HG03139 (cell line): ENCODE measurements at regions not wholly inside any gene's neighbourhood (a gene's known extent, or its start where the extent isn't known, plus 50 kb on each side); places are given as distances from the start of the nearest gene placed in this dataset.
"Not testable (repeated sequence)": the region's sequence is repeated elsewhere in the genome, so short reads cannot be mapped to it uniquely, and the experiment has no call there.

ENCODE experiments used
- ATAC-seq: cut with Tn5 transposase; IDR thresholded peaks from one replicate; pipeline ENCODE4 v1.9.1; 2021; ENCODE audit not compliant: unreplicated experiment

DNA sequence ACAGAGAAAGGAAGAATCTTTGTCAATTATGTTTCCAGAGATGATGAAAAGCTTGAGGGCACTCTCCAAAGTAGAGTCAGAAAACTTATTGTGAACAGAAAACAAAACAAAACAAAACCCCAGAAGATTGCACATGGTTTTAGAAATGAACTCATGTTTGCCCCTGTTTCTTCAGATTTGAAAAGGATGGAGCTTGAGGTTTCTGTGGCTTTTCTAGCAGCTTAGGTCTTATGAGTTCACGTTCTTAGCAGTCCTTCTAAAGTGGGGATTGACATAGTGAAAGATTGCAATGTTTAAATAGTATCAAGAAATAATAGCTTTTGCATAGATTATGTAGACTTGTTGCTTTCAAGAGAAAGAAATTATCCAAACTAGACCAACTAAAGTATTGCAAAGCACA, 421.8 kb downstream of the GBA3 start:
- ATAC-seq: no peak

DNA sequence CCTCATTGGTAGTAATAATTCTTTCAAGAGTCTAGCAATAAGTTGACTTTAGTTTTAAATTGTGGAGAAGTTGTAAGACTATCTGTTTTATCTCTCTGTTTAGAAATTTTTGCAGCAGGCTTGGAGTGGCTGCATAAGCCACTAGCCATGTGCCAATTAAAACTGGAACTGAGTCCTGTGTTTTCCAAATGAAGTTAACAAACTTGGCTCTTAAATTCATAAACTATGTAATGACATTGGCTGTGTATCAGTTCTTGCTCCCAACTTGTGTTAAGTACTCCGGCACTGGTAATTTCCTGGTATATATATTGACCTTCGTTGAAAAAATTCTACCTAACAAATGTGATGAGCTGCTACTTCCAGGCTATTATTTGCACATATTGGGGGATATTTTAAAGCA, 420.4 kb downstream of the GBA3 start:
- no peak for ATAC-seq

DNA sequence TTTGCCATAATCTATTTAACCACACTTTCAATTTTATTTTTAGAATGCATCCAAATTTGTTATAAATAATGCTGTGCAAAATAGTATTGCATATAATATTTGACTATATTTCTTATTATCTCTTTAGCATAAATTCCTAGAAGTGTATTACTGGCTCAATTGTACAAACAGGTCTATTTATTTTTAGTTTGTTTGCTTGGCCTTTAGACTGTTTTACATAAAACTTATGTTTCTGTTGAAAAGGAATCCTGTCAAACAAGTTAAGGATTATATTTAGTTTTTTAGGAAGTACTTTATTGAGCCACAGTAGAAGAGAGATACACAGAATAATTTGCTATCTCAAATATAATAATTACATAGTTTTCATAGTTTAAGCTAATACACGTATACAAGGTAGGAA, 413.8 kb downstream of the GBA3 start:
- no peak for ATAC-seq

DNA sequence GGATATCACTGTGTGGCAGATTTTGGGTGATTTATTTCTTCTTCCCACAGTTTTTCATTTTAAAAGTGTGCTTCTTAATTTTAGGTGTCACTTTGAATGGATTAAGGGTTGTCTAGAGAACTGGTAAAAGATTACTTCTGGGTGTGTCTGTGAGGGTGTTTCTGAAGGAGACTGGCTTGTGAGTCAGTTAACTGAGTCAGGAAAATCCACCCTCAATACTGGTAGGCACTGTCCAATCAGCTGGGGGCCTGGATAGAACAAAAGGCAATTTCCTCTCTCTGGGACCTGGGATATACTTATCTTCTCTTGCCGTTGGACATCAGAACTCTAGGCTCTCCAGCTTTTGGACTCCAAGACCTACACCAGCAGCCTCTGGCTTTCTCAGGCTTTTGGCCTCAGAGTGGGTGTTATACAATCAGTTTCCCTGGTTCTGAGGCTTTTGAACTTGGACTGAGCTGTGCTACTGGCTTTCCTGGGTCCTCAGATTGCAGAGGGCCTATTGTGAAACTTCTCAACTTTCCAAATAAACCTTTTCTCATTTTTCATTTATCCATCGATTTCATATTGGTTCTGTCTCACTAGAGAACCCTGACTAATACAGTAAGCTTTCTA, 413.1 kb downstream of the GBA3 start:
- ATAC-seq: no peak

DNA sequence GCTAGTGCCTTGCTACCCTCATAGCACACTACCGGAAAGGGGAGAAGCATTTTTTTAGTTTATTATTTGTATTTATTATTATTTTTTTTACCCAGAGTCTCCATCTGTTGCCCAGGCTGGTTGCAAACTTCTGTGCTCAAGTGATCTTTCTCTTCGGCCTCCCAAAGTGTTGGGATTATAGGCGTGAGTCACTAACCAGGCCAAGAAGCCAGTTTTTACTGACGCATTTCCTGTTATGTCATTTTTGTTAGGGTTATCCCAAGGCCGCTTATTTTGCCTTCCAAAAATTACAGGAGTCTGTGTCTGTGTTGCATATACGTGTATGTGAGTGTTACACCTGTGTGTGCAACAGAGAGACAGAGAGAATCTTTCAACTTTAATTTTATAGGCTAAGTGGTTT, 404.5 kb downstream of the GBA3 start:
- no peak for ATAC-seq

DNA sequence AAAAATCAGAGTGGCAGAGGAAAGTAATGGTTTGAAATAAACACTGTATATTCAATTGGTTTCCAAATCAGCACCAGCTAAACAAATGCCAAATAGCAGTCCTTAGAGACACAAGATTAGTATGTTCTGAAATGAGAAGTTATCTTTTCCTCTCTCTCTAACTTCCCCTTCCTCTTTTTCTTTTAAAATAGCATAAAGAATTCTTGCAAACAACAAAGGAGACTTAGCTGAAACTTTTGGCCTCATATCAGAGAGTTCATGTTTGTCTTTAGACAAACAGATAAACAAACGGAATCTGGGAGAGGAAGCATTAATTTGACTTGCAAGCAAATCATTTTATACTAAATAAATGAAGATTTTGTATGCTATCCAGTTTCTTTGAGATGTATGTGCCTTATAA, 399.0 kb downstream of the GBA3 start:
- no peak for ATAC-seq

DNA sequence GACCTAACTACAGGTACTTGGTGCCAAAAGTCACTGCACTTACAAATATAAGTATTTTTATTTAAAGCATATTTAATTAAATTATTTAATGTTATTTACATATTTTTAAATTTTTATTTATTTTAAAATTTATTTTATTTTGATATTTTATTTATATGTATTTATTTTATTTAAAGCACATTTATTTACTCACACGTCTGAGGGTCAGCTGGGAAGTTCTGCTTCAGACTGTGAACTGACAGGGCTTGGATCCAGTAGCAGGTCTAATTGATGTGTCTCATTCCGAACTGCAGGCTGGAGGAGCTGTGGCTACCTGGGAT, 392.5 kb downstream of the GBA3 start:
- no peak for ATAC-seq

DNA sequence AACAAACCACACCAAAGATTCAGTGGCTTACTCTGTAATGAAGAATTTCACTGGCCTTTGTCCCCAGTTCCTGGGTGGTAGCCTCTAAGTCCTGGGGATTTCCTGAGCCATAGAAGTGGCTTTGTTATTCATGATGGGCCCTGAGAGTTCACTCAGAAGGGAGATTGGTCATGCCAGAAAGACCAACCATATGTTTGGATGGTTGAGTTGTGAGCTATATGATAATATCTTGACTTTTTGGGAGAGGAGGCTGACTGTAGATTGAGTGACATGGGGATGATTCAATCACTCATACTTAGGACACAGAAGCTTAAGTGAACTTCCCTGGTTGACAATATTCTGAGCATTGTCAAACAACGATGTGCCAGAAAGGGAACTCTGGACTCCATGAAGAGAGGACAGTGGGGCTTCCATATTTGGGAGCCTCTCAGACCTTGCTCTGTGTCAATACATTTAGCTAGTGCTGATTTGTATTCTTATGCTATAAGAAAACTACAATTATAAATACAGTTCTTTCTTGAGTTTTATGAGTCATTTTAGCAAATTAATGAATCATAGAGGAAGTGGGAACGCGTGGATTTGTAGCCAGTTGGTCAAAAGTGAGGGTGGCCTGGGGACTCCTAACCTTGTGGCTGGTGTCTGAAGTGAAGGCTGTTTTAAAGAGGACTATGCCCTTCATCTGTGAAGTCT, 392.0 kb downstream of the GBA3 start:
- ATAC-seq: no peak

DNA sequence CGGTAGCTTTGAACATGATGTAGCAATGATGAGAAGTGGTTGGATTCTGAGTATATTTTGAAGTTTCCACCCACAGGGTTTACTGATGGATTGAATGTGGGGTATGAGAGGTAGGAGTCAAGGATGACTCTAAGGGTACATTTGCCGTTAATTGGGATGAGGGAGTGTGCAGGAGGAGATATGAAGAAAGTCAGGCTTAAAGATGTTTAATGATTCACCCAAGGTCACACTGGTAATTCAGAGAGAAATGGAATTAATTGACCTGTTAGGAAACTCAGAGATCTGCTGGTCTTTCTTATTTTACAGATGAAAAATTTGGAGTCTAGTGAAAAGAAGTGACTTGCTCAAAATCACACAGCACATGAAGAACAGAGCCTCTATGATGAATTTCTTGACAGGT, 390.7 kb downstream of the GBA3 start:
- no peak for ATAC-seq

DNA sequence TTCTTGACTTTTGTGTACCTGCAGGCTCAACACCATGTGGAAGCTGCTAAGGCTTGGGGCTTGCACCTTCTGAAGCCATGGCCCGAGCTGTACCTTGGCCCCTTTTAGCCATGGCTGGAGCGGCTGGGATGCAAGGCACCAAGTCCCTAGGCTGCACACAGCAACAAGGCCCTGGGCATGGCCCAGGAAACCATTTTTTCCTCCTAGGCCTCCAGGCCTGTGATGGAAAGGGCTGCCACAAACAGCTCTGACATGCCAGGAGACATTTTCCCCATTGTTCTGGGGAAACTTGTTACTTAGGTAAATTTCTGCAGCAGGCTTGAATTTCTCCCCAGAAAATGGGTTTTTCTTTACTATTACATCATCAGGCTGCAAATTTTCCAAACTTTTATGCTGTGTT, 387.4 kb downstream of the GBA3 start:
- ATAC-seq: not testable (repeated sequence)

DNA sequence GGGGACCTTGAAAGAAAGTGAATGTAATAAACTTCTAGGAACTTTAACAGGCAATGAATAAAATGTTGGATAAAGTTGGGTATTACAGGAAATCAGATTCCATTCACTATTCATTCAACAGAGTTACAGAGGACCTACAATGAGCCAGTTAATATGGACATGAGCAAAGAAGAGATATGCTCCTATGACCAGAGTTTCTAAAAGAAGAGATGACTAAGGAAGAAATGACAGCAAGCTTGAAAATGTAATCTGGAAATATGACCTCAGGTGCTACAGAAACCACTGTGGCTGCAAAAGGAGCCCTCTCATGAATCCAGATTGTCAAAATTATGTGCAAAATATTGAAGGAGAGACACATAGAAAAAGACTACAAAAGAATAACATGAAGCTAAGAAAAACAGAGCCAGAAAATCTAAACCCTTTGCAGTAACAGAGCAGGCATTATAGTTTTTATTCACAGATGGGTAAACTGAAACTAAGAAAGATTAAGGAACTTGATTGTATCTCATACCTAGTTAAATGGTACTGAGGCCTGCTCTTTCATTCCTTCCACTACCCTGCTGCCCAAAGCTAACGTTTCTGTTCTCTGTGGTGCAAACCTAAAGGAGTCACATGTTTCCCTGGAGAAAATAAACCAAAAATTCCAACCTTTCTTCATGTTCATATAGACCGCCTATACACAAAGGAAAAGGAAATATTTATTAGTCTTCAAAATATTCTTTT, 378.3 kb downstream of the GBA3 start:
- no peak for ATAC-seq

DNA sequence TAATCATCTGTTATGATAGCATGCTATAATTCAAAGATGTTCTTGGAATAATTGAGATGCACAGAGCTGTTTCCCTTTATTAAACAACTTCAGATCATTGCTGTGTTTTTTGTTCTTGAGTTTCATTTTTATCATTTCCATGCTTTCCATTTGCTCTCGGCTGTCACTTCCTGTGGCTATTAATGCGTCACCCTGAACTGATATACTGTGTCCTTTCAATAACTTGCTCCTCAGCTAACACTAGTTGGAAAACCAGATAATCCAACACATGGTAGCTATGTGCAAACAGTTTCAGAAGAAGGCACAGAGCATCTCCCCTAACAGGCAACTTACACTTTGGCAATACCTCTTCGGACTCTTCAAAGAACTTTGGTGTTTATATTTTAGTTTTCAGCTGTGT, 376.0 kb downstream of the GBA3 start:
- ATAC-seq: no peak

DNA sequence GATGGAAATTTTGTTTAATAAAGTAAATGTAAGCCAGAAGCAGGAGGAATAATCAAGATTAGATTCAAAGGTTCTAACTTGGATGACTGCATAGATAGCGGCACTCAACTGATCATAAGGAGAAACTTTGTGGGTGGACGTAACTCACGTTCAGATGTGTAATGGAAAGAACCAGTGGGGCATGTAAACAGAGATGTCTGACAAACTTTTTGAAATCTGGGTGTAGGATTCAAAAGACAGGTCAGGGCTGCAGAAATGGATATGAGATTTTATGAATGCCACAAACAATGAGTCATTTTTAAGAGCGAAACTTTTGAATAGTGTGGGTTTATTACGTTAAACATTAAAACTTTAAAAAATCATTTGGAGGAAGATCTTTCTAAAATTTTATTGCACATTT, 375.6 kb downstream of the GBA3 start:
- no peak for ATAC-seq

DNA sequence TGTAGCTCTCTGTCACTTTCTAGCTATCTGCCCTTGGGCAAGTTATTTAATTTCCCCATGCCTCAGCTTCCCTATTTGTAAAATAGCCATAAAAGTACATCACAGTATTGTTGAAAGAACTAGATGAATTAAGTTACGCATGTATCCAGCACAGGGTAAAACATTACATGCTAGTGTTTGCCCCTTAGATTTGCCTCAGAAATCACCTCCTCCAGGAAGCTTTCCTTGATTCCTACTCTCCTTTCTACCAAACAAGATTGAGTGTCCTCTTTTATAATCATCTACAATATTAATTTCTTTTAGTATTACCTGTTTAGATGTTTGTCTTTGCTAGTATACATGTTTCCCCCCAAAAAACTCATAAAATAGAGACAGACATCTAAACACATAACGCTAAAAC, 369.5 kb downstream of the GBA3 start:
- no peak for ATAC-seq

DNA sequence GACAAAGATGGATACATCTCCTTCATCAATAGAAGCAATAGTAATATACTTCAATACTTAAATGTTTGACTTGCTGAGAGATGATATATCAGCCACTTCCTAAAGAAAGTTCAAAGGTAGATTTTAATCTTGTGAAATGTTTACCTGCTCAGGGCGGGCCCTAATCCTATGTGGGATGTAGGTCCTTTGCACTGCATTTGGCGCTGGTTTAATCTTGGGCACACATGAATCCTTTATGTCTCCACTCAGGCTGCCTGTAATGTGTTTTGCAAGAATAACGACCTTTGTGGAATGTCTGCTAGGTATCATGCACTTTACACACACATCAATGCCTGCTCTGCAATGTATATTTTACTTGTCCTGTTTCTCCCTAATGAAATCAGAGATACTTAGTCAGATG, 368.7 kb downstream of the GBA3 start:
- ATAC-seq: no peak

DNA sequence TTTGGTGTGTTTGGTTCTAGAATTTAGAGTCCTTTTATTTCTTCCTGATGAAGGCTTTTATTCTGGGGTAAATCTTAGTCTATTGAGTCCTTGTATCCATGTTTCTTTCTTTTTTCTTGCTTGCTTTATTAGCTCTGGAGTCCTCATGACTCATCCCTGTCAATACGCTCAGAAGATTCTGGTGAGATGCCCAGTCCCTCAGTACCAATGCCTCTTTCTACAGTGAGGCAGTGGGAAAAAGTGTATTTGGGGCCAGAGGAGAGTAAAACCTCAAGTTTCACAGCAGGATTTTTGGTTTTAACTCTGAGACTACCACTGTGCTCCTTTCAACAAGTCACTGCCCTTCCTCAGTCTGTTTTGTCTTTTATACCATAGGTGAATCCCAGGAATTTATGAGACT, 368.0 kb downstream of the GBA3 start:
- no peak for ATAC-seq

DNA sequence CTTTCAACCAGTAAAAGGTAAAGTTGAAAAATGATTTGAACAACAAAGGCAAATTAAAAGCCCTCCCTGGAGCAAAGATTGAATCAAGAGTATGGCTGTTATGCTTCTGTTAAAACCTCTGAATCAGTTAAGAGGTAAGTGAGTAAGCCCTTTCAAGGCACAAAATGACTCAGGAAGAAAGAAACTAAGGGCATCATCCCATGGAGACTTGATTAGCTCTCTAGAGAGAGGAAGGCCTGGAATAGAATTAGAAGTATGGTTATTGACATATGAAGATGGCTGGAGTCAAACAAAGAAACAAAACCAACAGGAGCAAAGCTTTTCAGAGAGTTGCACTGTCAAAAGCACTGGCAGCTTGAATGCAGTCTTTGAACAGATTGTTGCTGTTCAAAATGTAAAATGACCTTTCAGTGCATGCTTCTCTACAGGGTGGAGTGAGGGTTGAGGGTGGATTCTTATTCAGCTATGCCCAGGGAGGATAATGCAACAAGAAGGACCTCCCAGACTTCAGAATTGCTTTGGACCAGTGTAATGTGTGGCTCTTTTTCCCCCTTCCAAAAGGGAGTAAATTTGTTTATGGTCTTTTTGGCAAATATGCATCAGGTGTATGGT, 365.5 kb downstream of the GBA3 start:
- no peak for ATAC-seq

DNA sequence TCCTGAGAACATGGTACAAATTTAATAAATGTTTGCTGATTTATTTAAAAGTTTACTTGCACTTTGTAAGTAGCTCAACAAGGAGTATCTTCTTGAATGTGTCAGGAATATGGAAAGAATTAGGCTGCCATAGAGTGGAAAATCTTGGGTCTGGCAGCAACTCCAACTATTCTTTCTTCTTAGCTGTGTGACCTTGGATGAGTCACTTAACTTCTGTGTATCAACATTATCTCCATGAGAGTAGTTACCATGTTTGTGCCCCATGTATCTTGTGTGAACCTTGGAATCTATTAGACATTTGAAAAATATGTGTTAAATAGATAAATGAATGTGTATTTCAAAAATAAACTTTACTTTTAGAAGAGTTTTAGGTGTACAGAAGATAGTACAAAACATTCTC, 348.8 kb downstream of the GBA3 start:
- ATAC-seq: no peak

DNA sequence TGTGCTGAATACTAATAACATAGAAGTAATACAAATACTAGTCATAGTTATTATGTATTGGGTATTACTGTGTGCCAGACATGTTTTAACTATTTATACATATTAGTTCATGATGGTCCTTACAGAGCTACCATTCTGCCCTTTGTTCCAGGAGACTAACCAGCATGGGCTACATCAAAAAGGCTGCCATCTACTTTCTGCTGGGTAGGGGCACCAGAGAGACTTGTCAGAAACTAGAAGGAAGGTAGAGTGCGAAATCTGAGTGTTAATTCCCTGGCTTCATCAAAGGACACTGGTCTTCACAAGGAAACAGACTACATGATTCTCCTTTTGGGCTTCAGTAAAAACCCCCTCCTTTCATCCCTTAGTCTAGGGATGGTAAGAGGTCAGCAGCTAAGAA, 347.8 kb downstream of the GBA3 start:
- ATAC-seq: no peak

DNA sequence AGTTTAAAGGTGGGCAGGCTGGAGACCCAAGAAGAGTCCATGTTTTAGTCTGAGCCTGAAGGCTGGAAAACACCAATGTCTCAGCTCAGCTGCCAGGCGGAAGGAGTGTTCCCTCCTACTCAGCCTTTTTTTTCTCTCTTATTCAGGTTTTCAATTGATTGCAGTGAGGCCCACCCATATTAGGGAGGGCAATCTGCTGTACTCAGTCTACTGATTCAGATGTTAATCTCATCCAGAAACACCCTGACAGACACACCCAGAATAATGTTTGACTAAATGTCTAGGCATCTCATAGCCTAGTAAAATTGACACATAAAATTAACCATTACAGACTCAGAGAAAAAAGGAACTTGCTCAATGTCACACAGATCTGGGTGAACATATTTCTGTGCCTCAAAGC, 347.1 kb downstream of the GBA3 start:
- ATAC-seq: no peak

DNA sequence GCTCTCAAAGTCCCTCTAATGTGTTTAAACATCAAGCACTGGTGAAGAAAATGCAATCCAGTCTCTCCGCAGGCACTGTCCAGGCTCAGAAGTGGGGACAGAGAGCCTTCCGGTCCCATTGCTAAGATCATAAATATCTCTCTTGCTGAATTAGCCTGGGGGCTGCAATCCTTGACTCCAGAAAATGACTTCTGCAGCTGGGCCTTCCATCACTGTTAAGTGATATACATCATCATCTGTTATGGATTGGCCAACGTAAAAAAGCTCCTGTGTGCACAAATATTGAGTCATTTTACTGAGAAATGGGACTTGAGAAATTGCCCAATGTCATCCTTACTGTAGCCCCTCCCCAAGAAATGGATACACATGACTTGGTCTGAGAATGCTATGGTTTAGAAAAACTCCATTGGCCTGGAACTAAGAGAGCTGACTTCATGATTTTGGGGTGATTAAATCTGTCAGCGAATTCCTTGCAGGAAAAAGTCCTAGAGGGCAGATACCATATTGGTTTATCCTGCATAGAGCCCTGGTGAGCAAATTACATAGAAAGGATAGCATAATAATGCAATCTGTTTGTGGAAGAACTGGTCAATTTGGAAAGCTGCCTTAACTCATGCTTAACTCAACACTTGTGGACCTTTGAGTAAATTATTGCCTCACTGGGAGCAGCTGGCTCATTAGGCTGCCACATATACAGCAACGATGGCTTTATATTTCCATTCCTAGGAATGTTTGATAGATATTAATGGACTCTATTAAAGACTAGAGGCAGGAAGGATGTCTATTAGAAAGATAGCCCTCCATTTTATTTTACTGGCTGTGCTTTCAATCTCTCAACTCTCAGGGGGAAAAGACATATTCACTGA, 346.1 kb downstream of the GBA3 start:
- no peak for ATAC-seq
